ENCODE measurements at regions not wholly inside any gene's neighbourhood (a gene's known extent, or its start where the extent isn't known, plus 50 kb on each side); places are given as distances from the start of the nearest gene placed in this dataset.
"Not testable (repeated sequence)": the region's sequence is repeated elsewhere in the genome, so short reads cannot be mapped to it uniquely, and the experiment has no call there.

DNA sequence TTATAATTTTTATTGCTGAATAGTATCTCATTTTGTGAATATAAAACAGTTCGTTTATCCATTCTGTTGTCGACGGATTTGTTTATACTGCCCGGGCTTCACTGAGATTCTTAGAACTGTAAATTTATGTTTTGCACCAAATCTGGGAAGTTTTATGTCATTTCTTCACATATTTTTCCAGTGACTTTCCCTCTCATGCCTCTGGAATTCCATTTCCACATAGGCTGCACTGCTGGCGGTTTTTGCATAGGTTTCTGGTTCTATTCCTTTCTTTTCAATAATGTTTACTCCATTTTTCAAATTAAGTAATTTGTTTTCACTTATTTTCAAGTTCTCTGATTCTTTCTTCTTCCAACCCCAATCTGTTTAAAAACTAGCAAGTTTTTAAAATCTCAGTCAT lies 130.1 kb downstream of the NPIPB11 start:
- TF ChIP-seq CTCF, POLR2A (IDR thresholded peaks at IDR 0.05): not testable (repeated sequence)
